ENCODE measurements at regions not wholly inside any gene's neighbourhood (a gene's known extent, or its start where the extent isn't known, plus 50 kb on each side); places are given as distances from the start of the nearest gene placed in this dataset.

DNA sequence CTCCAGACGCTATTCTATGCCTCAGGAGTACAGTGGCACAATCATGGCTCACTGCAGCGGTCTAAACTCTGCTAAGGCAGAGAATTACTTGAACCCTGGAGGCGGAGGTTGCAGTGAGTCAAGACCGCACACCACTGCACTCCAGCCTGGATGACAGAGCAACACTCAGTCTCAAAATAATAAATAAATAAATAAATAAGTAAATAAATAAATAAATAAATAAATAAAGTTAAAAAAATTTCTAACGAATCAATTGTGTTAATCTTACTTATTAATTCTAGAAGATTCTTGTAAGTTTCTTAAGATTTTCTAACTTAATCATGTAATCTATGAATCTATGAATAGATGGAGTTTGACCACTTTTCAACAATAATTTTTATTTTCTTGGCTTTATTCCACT lies 621.4 kb upstream of the POT1 start:
- DNase-seq = no peak

DNA sequence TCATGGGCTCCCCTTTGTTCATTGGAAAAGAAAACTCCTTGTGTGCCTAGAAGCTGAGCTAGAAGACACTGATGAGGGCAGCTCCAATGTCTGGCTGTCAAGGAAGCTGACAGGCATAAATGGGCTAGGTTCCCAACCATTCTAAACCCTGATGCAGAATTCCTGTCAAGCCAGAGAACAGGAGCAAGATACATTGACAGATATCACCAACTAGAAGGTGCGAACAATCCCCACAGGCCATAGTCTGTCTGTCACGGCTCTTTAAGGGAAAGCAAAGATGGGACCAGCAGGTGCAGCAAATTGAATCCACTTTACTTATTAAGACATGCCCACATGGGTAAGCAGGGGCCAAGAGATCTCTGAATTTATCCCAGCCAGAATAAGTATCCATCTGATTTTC lies 617.9 kb upstream of the POT1 start:
- DNase-seq = peak in 1 of 2 experiments; percentile 44

DNA sequence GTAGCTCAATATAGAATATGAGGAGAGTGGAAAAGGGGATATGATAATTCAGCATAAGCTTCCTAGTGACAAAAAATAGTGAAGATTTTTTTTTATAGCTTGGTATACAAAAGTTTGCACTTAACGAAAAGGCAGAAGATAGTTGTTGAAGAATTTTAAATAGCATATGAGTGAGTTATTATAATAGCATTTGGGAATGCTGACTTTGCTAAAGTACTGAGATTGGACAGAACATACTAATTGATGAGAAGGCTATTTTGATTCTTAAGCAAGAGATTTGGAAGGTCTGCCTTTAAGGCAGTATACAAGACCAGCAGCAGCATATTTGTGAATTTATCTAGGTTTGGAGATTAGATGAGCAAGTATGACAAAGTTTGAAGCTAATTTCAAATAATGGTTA lies 600.9 kb upstream of the POT1 start:
- no peak for DNase-seq

DNA sequence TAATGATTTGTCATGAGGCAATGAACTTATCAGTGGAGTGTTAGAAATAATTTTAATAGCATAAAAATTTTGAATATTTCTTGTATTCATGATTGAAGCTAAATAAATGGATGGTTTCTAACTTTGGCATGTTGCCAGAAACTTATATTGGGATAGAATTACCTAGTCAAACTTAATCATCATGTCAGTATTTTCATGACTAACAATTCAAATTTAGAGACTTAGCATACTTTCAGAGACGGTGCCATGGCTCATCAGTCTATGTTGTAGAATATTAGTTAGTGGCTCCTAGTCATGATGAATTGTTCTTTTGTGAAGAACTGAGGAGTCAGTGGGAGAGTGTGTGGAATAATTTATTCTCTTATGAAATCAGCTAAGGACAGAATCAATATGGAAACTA lies 599.6 kb upstream of the POT1 start:
- no peak for DNase-seq

DNA sequence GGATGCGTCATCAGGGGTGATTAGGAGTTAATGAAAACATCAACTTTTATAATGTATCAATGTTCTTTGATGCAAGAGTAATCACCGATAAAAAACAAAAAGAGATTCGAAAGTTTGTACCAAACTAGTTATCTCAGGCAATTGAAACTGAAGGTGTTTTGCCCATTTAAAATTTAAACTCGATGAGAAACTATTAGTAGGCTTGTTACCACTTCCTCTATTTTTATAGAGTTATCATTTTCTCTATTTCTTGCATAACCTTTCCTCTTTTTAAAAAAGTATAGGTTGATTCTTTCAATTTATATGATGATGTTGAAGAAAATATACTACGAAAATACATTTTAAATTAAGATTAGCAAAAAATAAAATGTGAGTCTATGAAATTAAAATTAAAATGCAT lies 597.3 kb upstream of the POT1 start:
- no peak for DNase-seq

GRCh38 chr7:125526092-125526491 lies 596.5 kb upstream of the POT1 start:
- DNase-seq = no peak

- DNase-seq = peak; percentile 93 to 97
These were observed 586.6 kb upstream of the POT1 start for GRCh38 chr7:125516194-125516593.

DNA sequence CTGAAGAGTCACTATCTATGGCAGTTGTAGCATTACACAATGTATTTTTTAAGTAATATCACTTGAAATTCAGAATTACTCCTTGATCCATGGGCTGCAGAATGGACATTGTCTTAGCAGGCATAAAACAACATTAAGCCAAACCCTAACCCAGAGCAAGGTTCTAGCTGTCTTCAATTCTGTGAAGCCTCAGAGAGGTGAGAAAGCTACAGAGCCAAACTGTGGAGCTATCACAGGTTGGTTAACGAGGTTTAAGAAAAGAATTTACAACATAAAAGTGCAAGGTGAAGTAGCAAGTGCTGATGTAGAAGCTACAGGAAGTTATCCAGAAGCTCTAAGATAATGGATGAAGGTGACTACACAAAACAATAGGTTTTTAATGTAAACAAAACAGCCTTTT lies 582.7 kb upstream of the POT1 start:
- no peak for DNase-seq

DNA sequence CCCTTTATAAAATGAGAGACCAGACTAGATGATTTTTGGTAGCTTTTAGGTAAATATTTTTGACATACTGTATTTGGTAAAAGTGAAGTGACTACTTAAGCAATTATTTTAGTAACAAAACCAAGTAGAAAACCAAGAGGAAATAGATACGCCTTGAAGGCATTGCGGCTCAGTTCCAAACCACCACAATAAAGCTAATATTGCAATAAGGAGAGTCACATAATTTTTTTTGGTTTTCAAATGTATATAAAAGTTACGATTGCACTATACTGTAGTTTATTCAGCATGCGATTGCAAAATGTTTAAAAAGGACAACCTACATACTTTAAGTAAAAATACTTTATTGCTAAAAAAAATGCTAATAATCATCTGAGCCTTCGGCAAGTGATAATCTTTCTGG lies 581.7 kb upstream of the POT1 start:
- no peak for DNase-seq

- DNase-seq = no peak
These were observed 576.7 kb upstream of the POT1 start for GRCh38 chr7:125506331-125506730.

DNA sequence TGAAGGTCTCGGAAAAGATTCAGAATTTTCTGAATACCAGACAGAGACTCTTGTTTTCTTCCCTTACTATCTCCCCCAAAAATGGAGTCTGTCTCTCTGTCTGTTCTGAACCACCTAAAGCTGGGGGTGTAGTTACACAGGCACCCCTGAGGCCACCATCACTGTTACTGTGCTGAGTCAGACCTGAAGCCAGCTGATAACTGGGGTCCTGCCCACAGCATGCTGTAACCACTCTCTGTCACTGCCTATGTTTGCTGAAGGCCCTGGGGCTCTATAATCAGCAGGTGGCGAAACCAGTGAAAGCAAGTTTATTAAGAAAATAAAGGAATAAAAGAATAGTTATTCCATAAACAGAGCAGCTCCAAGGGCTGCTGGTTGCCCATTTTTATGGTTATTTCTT lies 575.2 kb upstream of the POT1 start:
- no peak for DNase-seq

- no peak for DNase-seq
These were observed 566.4 kb upstream of the POT1 start for GRCh38 chr7:125495997-125496396.

DNA sequence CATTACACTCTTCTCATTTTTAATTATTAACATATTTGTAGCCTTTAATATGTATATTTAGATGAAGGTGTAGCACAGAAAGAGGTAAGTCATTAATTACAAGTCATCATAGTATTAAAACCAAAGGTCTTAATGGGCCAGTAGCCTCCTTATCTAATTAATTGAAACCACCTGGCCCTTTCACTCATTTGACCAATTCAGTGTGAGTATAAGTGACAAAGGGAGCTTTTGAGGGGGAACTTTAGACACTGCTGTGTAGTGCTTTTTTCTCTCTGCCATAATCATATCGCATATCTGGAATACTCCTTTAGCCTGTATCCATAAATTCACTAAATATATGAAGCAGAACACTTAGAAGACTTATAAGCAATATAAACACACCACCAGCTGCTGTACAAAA lies 562.9 kb upstream of the POT1 start:
- DNase-seq = peak; percentile 82 to 96

GRCh38 chr7:125491137-125491536 lies 561.5 kb upstream of the POT1 start:
- peak; percentile 92 to 97 for DNase-seq

DNA sequence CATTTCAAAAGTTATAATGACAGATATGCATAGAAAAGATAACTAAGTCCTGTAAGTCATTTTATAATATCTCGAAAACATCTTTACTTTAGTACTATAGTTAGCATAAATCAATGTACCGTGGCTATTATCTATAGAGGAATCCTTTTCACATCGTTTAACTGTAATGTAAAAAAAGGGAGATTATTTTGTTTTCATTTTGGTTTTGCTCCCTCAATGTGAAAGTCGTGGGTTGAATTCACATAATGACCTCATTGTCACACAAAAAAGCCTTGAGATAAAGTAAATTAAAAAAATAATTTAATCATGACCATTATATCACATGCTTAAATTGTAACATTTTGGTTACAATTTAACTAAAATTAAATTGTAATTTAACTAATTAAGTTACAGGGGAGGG lies 560.5 kb upstream of the POT1 start:
- no peak for DNase-seq

GRCh38 chr7:125485223-125485622 lies 555.6 kb upstream of the POT1 start:
- DNase-seq = no peak

- DNase-seq = no peak
These were observed 555.1 kb upstream of the POT1 start for GRCh38 chr7:125484755-125485154.

DNA sequence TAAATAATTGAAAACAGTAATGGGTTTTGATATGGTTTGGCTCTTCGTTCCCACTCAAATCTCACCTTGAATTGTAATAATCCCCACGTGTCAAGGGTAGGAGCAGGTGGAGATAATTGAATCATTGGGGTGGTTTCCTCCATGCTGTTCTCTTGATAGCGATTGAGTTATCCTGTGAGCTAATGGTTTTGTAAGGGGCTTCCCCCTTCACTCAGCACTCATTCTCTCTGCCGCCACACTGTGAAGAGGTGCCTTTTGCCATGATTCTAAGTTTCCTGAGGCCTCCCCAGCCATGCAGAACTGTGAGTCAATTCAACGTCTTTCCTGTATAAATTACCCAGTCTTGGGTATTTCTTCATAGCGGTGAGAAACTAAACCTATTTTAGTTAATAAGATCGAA lies 551.7 kb upstream of the POT1 start:
- DNase-seq = no peak

GRCh38 chr7:125480762-125481161 lies 551.1 kb upstream of the POT1 start:
- no peak for DNase-seq

- no peak for DNase-seq
These were observed 539.2 kb upstream of the POT1 start for GRCh38 chr7:125468855-125469174.

- DNase-seq = no peak
These were observed 538.6 kb upstream of the POT1 start for GRCh38 chr7:125467996-125468854.

DNA sequence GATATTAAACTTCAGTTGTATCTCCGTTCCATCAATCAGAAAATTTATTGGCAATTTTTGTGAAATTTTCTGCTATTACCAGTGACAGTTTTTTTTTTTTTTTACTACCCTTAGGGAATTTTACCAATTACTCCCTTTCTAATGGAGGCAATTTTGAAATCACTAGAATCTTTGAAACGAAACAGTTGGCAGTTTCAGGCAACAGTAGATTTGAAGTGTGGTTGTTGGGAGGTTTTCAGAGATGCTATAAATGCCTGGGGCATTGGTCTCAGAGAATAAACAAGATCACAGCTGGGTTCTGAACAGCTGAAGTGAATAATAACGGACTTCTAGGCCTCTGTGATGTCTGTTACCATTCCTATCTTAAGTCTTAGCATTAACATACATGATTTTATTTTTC lies 535.9 kb upstream of the POT1 start:
- DNase-seq = no peak

- no peak for DNase-seq
These were observed 533.0 kb upstream of the POT1 start for GRCh38 chr7:125462615-125463014.

- DNase-seq = no peak
These were observed 529.4 kb upstream of the POT1 start for GRCh38 chr7:125459038-125459437.

DNA sequence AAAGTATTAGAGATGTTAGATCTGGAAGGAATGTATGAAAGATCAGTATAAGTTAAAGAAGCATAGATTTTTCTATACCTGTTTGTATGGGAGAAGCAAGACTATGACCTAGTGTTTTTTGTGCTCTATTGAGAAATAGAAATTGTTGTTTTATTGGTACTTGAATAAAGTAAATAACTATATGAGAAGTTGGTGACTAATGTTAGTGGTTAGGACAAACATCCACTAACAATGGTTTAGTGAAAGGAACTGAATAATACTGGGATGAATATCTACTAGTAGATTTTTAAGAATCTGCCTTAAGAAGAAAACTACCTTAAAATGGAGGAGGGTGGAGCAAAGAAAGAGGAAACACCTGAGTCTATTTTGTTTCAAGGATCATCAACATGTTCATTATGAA lies 521.1 kb upstream of the POT1 start:
- no peak for DNase-seq
